ENCODE measurements at regions not wholly inside any gene's neighbourhood (a gene's known extent, or its start where the extent isn't known, plus 50 kb on each side); places are given as distances from the start of the nearest gene placed in this dataset.

DNA sequence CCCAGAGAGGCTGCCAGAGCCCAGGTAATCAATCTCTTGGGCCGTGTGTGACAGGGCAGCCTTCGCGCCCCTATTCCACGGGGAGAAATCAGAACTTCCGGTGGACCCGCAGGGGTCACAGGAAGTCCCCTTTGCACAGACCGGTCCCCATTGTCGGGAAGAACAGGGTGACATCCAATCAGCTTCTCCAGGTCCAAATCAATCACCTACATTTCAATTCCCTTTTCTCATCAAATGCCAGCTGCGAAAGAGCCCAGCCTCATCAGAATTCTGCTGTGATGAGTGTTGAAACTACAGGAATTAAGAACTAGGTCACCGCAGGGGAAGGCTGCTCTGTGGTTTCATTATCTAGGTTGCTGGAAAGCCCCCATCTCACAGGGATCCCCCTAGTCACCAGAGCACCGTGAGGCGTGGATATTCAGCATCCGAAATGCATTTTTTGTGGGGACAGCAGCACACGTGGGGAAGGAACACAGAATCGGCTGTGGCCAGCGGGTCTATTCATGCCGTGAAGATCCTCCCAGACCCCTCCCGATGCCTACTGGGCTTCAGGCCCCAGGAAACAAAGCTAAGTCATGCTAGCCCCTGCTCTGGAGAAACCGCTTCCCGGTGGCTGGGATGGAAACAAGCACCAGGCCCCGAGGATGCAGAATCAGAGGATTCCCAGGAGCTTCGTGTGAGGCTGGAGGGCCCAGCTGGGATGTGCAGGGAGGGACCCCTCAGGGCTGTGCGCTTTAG, 193.7 kb upstream of the ID2 start:
- H3K27ac ChIP-seq = no peak overlapping the region
- WGBS, 2 donors = 61 to 83% methylated on average over 23 of the region's 23 CpGs
- intact Hi-C loops (cut with DNase I) = no loop called here

DNA sequence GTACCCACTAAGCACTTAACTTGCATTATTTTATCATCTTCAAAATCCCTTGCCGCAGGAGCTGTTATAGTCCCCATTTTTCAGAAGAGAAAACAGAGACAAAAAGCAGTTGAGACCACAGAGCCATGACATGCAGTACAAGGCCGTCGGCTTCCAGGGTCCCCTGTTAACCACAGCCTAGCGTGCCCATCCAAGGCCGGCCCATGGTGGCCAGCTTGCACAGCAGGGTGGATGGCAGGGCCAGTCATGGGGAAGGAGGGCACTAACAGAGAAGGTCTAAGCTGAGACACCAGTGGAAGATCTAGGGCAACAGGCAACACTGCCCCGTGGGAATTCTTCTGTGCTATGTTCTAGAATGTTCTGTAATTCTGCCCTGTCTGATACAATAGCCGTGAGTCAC, 192.6 kb upstream of the ID2 start:
- TF ChIP-seq POLR2A (IDR thresholded peaks at IDR 0.05) = no peak
- TF ChIP-seq, protein P1, sequence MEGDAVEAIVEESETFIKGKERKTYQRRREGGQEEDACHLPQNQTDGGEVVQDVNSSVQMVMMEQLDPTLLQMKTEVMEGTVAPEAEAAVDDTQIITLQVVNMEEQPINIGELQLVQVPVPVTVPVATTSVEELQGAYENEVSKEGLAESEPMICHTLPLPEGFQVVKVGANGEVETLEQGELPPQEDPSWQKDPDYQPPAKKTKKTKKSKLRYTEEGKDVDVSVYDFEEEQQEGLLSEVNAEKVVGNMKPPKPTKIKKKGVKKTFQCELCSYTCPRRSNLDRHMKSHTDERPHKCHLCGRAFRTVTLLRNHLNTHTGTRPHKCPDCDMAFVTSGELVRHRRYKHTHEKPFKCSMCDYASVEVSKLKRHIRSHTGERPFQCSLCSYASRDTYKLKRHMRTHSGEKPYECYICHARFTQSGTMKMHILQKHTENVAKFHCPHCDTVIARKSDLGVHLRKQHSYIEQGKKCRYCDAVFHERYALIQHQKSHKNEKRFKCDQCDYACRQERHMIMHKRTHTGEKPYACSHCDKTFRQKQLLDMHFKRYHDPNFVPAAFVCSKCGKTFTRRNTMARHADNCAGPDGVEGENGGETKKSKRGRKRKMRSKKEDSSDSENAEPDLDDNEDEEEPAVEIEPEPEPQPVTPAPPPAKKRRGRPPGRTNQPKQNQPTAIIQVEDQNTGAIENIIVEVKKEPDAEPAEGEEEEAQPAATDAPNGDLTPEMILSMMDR (IDR thresholded peaks at IDR 0.05) = no peak
- TF ChIP-seq POLR2AphosphoS5 (IDR thresholded peaks at IDR 0.05) = no peak
- peaks cover 0 to 24% (median 13%) of the 10 kb centered on the region in 4 donors for H3K4me1 ChIP-seq
- no peaks in the 10 kb centered on the region for H3K9me3 ChIP-seq
- intact Hi-C loops (cut with DNase I) = no loop called here
- no peaks in the 10 kb centered on the region for H3K27me3 ChIP-seq
- peak; percentile 35 for DNase-seq
- H3K36me3 ChIP-seq = no peaks in the 10 kb centered on the region
- 96 to 97% methylated on average over 7 of the region's 7 CpGs for WGBS, 2 donors
- H3K4me3 ChIP-seq = no peak overlapping the region
- H3K27ac ChIP-seq = no peak overlapping the region

More for the DNA sequence above, 193.7 kb upstream of the ID2 start:
- Histone ChIP-seq H3K36me3 (no peaks in the 10 kb centered on the region), H3K4me1 (peaks cover 0 to 24% (median 13%) of the 10 kb centered on the region in 4 donors), H3K9me3 (no peaks in the 10 kb centered on the region), H3K27me3 (no peaks in the 10 kb centered on the region), H3K4me3 (no peak overlapping the region)
- DNase-seq = peak; percentile 45
- TF ChIP-seq POLR2AphosphoS5 (IDR thresholded peaks at IDR 0.05) (no peak), POLR2A (IDR thresholded peaks at IDR 0.05) (no peak), EP300 (IDR thresholded peaks at IDR 0.05) (no peak)
- TF ChIP-seq, protein P1 (IDR thresholded peaks at IDR 0.05) = no peak

DNA sequence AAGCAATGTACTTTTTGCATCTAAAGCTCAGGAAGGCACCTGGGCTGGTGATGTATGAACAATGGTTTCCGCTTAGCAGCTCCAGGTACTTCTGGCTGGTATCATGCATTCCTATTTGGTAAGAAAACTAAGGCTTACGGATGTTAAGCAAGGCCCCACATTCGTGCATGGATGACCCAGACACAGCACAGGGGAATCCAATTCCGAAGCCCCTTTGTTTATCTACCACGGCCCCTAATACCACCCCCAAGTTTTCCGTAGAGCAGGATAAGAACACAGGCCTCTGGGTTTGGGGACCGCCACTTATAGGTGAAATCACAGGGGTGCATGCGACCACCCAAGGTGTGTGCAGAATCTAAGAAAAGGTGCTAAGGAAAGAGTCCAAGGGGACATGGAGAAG, 192.1 kb upstream of the ID2 start:
- Histone ChIP-seq H3K27me3 (no peaks in the 10 kb centered on the region), H3K27ac (peak overlapping the region in 1 of 4 donors; percentile 48), H3K4me3 (no peak overlapping the region), H3K4me1 (peaks cover 0 to 24% (median 13%) of the 10 kb centered on the region in 4 donors), H3K36me3 (no peaks in the 10 kb centered on the region), H3K9me3 (no peaks in the 10 kb centered on the region)
- WGBS, 2 donors = 97 to 98% methylated on average over 8 of the region's 8 CpGs
- peak; percentile 56 for DNase-seq
- TF ChIP-seq POLR2A (IDR thresholded peaks at IDR 0.05) (no peak), EP300 (IDR thresholded peaks at IDR 0.05) (no peak), POLR2AphosphoS5 (IDR thresholded peaks at IDR 0.05) (no peak)
- TF ChIP-seq, protein P1 (IDR thresholded peaks at IDR 0.05) = no peak
- intact Hi-C loops (cut with DNase I) = no loop called here

- 95 to 97% methylated on average over 2 of the region's 2 CpGs for WGBS, 2 donors
- Histone ChIP-seq H3K4me1 (peaks cover 0 to 24% (median 13%) of the 10 kb centered on the region in 4 donors), H3K4me3 (no peak overlapping the region), H3K27ac (peak overlapping the region in 2 of 4 donors; percentile 48 to 50), H3K36me3 (no peaks in the 10 kb centered on the region), H3K27me3 (no peaks in the 10 kb centered on the region), H3K9me3 (no peaks in the 10 kb centered on the region)
- intact Hi-C loops (cut with DNase I) = no loop called here
- peak; percentile 40 for DNase-seq
- TF ChIP-seq, protein P1 (IDR thresholded peaks at IDR 0.05) = no peak
- TF ChIP-seq POLR2AphosphoS5 (IDR thresholded peaks at IDR 0.05) (no peak), EP300 (IDR thresholded peaks at IDR 0.05) (no peak)
These were observed 191.6 kb upstream of the ID2 start for GRCh38 chr2:8490166-8490721.
